AG04449 (cell line): ENCODE measurements at regions not wholly inside any gene's neighbourhood (a gene's known extent, or its start where the extent isn't known, plus 50 kb on each side); places are given as distances from the start of the nearest gene placed in this dataset.

Source experiments
- CTCF ChIA-PET: fragments of 350-600 bp; formaldehyde crosslinking; extraction: SDS; loops from one replicate; lab custom pipeline; 2021; ENCODE audit warnings: antibody characterized with exemption; lab: Yijun Ruan, JAX
- POLR2A ChIA-PET: fragments of 400-600, 350-600 bp; formaldehyde crosslinking; extraction: SDS; loops from one replicate; lab custom pipeline; 2020; ENCODE audit warnings: antibody characterized with exemption, inconsistent platforms; lab: Yijun Ruan, JAX
- DNase-seq: peaks from one replicate; pipeline ENCODE4 v3.0.0-alpha.2; 2010; ENCODE audit warnings: low read depth, low spot score
- H3K4me3 ChIP-seq: 2 replicates; pipeline ENCODE4 v1.5.1; 2011; ENCODE audit warnings: low read depth, mild to moderate bottlenecking, control low read depth, low read length
- CTCF ChIP-seq: IDR thresholded peaks from one replicate; pipeline ENCODE4 v1.5.1; 2011; ENCODE audit warnings: mild to moderate bottlenecking, moderate library complexity, low read length, control low read depth, inconsistent platforms; ENCODE audit not compliant: insufficient read depth; ENCODE audit errors: missing control alignments

DNA sequence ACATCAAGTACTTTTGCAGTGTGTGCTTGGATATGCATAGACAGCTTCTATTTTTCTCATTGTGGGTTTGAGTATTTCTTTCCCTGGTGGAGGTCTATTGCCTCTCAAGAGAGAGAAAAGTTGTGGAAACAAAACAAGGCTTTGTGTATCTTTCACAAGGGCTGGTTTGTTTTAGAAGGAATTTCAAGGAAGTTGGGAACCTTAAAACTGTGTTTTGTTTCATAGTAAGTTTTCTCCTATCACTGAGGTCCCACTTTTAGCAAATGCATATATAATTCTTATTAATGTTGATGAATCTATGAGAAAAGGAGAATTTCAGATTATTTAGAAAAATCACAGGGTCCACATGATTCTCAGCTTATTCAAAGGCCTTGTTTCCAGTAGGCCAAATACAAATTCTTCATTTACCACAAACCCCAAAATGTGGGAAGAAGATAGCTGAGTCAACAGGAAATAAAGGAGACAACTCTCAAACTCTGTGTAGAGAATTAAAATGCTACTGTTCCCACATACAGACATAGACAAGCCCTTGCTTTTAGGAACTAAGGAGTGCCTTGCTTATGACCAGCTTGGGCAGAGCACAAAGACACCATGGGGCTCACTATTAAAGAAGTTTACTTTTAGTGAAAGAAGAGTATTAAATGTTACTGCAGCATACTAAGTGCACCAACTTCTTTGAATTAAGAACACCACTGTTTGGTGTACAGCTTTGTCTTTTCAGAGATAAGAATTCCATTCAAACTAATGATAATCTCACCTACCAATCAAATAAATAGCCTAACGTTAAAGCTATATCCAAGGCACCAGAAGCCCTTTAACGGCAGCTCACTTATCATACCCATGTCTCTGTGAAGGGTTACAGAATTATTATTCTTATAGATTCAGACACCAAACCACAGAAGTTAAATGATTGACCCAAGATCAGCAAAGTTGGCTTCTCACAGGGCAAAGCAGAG lies 177.4 kb upstream of the LEF1 start:
- no peak for TF ChIP-seq CTCF
- ChIA-PET CTCF (no interaction called here), POLR2A (interaction anchor here (1.1 to 1.2 kb wide), 2 partner anchors 10 to 14 kb away, joined by 5 to 6 read pairs; no protein-coding TSS in a partner anchor)

GRCh38 chr4:108342325-108342970 lies 173.7 kb upstream of the LEF1 start:
- TF ChIP-seq CTCF, result no peak
- no peak for DNase-seq
- H3K4me3 ChIP-seq, result no peak overlapping the region
- POLR2A ChIA-PET, result no interaction called here
- CTCF ChIA-PET, result no interaction called here

More for the DNA sequence above, 177.4 kb upstream of the LEF1 start:
- no peak overlapping the region for H3K4me3 ChIP-seq
- DNase-seq, result peak; percentile 23

- POLR2A ChIA-PET, result interaction anchor here (0.8 kb wide), 1 partner anchor 19 kb away, joined by 3 read pairs; no protein-coding TSS in a partner anchor
- no peak overlapping the region for H3K4me3 ChIP-seq
- TF ChIP-seq CTCF, result no peak
- CTCF ChIA-PET, result no interaction called here
- no peak for DNase-seq
Measured at GRCh38 chr4:108337923-108338322, 169.2 kb upstream of the LEF1 start.

GRCh38 chr4:108336076-108336475 lies 167.3 kb upstream of the LEF1 start:
- no peak for DNase-seq
- ChIA-PET POLR2A (interaction anchor here (1.0 kb wide), 1 partner anchor 10 kb away, joined by 6 read pairs; no protein-coding TSS in a partner anchor), CTCF (no interaction called here)
- TF ChIP-seq CTCF, result no peak
- H3K4me3 ChIP-seq, result no peak overlapping the region

DNA sequence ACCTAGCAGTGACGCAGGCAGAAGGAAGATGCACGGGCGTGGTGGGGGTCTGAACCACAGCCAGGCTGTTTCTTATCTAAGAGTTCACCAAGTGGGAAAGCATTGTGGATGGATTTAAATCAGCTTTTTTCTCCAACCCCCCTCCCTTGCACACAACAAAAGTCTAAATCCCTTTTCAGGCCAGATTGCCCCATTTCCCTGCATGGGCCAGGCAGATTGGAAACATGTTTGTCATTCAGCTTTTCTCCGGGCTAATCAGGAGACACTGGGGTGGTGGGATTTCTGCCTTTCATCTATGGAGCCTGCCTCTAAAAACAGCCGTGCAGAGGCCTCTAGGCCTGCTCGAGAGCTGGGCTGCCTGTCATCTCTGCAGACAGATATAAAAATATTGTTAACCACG lies 166.3 kb upstream of the LEF1 start:
- CTCF ChIA-PET, result no interaction called here
- no peak for DNase-seq
- POLR2A ChIA-PET, result no interaction called here

More for the DNA sequence above, 166.3 kb upstream of the LEF1 start:
- no peak for TF ChIP-seq CTCF
- no peak overlapping the region for H3K4me3 ChIP-seq
